Fibroblast of skin of scalp (primary cell): ENCODE measurements at regions not wholly inside any gene's neighbourhood (a gene's known extent, or its start where the extent isn't known, plus 50 kb on each side); places are given as distances from the start of the nearest gene placed in this dataset.

Experiments
- DNase-seq: peaks from one replicate; pipeline ENCODE4 v3.0.0-alpha.2; 2013

- DNase-seq = no peak
Observed at GRCh38 chr2:133773854-133774653, 205.8 kb upstream of the NCKAP5 start.

- DNase-seq = no peak
Observed at GRCh38 chr2:133774654-133775015, 206.4 kb upstream of the NCKAP5 start.

- no peak for DNase-seq
Observed at GRCh38 chr2:133776936-133777573, 208.8 kb upstream of the NCKAP5 start.

GRCh38 chr2:133777574-133777960, 209.3 kb upstream of the NCKAP5 start:
- no peak for DNase-seq

GRCh38 chr2:133780099-133780996, 212.1 kb upstream of the NCKAP5 start:
- DNase-seq = peak; percentile 88

- DNase-seq = no peak
Observed at GRCh38 chr2:133780997-133781513, 212.8 kb upstream of the NCKAP5 start.

- peak; percentile 68 for DNase-seq
Observed at GRCh38 chr2:133787207-133787606, 218.9 kb upstream of the NCKAP5 start.

- DNase-seq = no peak
Observed at GRCh38 chr2:133787651-133788050, 219.4 kb upstream of the NCKAP5 start.

- peak; percentile 41 for DNase-seq
Observed at GRCh38 chr2:133788386-133788785, 220.1 kb upstream of the NCKAP5 start.

- peak; percentile 69 for DNase-seq
Observed at GRCh38 chr2:133789743-133790142, 221.5 kb upstream of the NCKAP5 start.

GRCh38 chr2:133790711-133791110, 222.4 kb upstream of the NCKAP5 start:
- peak; percentile 55 for DNase-seq

GRCh38 chr2:133791191-133791590, 222.9 kb upstream of the NCKAP5 start:
- DNase-seq = peak; percentile 94

- no peak for DNase-seq
Observed at GRCh38 chr2:133792223-133792622, 224.0 kb upstream of the NCKAP5 start.

- no peak for DNase-seq
Observed at GRCh38 chr2:133794114-133794513, 225.9 kb upstream of the NCKAP5 start.

GRCh38 chr2:133801946-133802345, 233.7 kb upstream of the NCKAP5 start:
- DNase-seq = no peak

GRCh38 chr2:133802409-133803039, 234.3 kb upstream of the NCKAP5 start:
- DNase-seq = no peak

GRCh38 chr2:133806564-133806963, 238.3 kb upstream of the NCKAP5 start:
- no peak for DNase-seq

- no peak for DNase-seq
Observed at GRCh38 chr2:133809485-133809884, 241.2 kb upstream of the NCKAP5 start.

- no peak for DNase-seq
Observed at GRCh38 chr2:133810559-133810958, 242.3 kb upstream of the NCKAP5 start.

GRCh38 chr2:133811409-133812125, 243.3 kb upstream of the NCKAP5 start:
- no peak for DNase-seq

- peak; percentile 58 for DNase-seq
Observed at GRCh38 chr2:133812826-133813617, 244.8 kb upstream of the NCKAP5 start.
